Lung (tissue), 11 donors: ENCODE measurements at regions not wholly inside any gene's neighbourhood (a gene's known extent, or its start where the extent isn't known, plus 50 kb on each side); places are given as distances from the start of the nearest gene placed in this dataset.

Experiments
- ATAC-seq: fragments of 200-7000 bp; cut with Tn5 transposase; one replicate; pipeline ENCODE4 v1.9.1; 2020; ENCODE audit warnings: moderate number of reproducible peaks; ENCODE audit not compliant: insufficient read depth, low FRiP score
- DNase-seq, 3 donors: peaks; one replicate each; pipeline ENCODE4 v3.0.0-alpha.2; 2013 to 2017
- H3K27ac ChIP-seq, 2 donors: one replicate each; pipeline ENCODE4 v1.5.1; 2013; ENCODE audit warnings: mild to moderate bottlenecking in 2 of 2, moderate library complexity in 2 of 2, control low read depth in 1 of 2, inconsistent platforms in 1 of 2, low read depth in 1 of 2, low read length in 1 of 2
- H3K27me3 ChIP-seq, 3 donors: one replicate each; pipeline ENCODE4 v1.5.1; 2013; ENCODE audit warnings: low read length in 2 of 3; ENCODE audit not compliant: control insufficient read depth in 3 of 3, insufficient read depth in 3 of 3
- H3K36me3 ChIP-seq, 4 donors: one replicate each; pipeline ENCODE4 v1.5.1; 2013; ENCODE audit warnings: low read length in 4 of 4, mild to moderate bottlenecking in 1 of 4, moderate library complexity in 1 of 4; ENCODE audit not compliant: control insufficient read depth in 4 of 4, insufficient read depth in 4 of 4
- H3K4me1 ChIP-seq, 5 donors: one replicate each; pipeline ENCODE4 v1.5.1; 2013; ENCODE audit warnings: low read length in 5 of 5, mild to moderate bottlenecking in 2 of 5, moderate library complexity in 1 of 5; ENCODE audit not compliant: control insufficient read depth in 5 of 5, insufficient read depth in 5 of 5
- H3K4me3 ChIP-seq: one replicate; pipeline ENCODE4 v1.5.1; 2013; ENCODE audit warnings: mild to moderate bottlenecking, control low read depth, moderate library complexity
- H3K9ac ChIP-seq, 2 donors: one replicate each; pipeline ENCODE4 v1.5.1; 2013; ENCODE audit warnings: low read length in 2 of 2, control low read depth in 1 of 2; ENCODE audit not compliant: insufficient read depth in 1 of 2
- H3K9me3 ChIP-seq, 4 donors: one replicate each; pipeline ENCODE4 v1.5.1; 2013; ENCODE audit warnings: low read length in 3 of 4, mild to moderate bottlenecking in 1 of 4, moderate library complexity in 1 of 4; ENCODE audit not compliant: control insufficient read depth in 4 of 4, insufficient read depth in 3 of 4
- WGBS, 2 donors: extraction: QIAGEN DNeasy Blood & Tissue Kit; methylation state at CpG; one replicate each; pipeline ENCODE4 v1.1.7; 2013; 5-methylcytosine and 5-hydroxymethylcytosine counted together
- TF ChIP-seq, protein P1 (sequence below): IDR thresholded peaks from 2 replicates; pipeline ENCODE4 v1.5.1; 2012; ENCODE audit warnings: mild to moderate bottlenecking; ENCODE audit errors: control extremely low read depth, extremely low read depth
- donor health status: control.
- donor health status: control.
- donor health status: Bipolar disorder and iron deficiency.
- donor health status: healthy.
- donor health status: DM: yes; HTN: yes; CAD: no.

DNA sequence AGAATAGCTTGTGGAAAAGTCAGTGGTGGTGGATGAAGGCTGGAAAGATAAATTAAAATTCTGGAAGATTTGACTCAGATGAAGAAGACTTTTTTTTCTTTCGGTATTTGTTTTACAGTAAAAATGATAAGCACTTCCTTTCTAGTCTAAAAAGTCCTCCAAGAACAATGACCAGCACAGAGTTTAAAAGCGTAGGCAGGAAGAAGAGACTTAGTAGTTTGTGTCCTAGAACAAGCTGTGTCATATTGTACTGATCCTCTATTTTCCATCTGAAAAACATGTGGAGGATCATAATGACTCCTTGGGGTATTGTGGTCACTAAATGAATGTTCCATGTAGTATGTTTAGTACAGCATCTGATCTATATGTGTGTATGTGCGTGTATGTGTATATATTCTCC lies 132.4 kb upstream of the FSHR start:
- Histone ChIP-seq H3K4me3 (no peak overlapping the region), H3K27me3 (no peaks in the 10 kb centered on the region), H3K4me1 (peaks cover 0 to 14% (median 0%) of the 10 kb centered on the region in 5 donors), H3K36me3 (no peaks in the 10 kb centered on the region), H3K9me3 (no peaks in the 10 kb centered on the region), H3K27ac (no peak overlapping the region), H3K9ac (no peak overlapping the region)
- WGBS, 2 donors = 66 to 75% methylated on average over 3 of the region's 3 CpGs
- ATAC-seq (no peak), DNase-seq (no peak)
- TF ChIP-seq, protein P1, sequence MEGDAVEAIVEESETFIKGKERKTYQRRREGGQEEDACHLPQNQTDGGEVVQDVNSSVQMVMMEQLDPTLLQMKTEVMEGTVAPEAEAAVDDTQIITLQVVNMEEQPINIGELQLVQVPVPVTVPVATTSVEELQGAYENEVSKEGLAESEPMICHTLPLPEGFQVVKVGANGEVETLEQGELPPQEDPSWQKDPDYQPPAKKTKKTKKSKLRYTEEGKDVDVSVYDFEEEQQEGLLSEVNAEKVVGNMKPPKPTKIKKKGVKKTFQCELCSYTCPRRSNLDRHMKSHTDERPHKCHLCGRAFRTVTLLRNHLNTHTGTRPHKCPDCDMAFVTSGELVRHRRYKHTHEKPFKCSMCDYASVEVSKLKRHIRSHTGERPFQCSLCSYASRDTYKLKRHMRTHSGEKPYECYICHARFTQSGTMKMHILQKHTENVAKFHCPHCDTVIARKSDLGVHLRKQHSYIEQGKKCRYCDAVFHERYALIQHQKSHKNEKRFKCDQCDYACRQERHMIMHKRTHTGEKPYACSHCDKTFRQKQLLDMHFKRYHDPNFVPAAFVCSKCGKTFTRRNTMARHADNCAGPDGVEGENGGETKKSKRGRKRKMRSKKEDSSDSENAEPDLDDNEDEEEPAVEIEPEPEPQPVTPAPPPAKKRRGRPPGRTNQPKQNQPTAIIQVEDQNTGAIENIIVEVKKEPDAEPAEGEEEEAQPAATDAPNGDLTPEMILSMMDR = no peak

DNA sequence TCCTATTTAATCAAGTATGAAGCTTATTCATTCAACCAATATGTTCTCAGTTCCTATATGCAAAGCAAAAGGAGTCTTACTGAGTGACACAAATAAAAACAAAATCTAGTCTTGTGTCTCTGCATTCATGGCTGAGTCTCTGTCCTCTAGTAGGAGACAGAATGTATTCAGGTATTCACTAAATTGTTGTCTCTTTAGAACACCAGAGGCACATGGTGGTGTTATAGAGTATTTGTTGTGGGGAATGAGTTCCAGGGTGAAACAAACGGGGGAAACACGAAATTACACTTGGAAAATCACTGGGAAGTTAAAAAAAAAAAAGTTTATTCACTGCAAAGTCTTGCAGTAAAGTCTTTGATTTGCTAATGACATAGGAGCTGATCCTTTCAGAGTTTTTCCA lies 131.7 kb upstream of the FSHR start:
- Histone ChIP-seq H3K4me1 (peaks cover 0 to 14% (median 0%) of the 10 kb centered on the region in 5 donors), H3K4me3 (no peak overlapping the region), H3K9ac (no peak overlapping the region), H3K9me3 (no peaks in the 10 kb centered on the region), H3K27ac (no peak overlapping the region), H3K36me3 (no peaks in the 10 kb centered on the region), H3K27me3 (no peaks in the 10 kb centered on the region)
- DNase-seq = no peak
- TF ChIP-seq, protein P1 = no peak
- no peak for ATAC-seq
- WGBS, 2 donors = 64 to 66% methylated on average over 2 of the region's 2 CpGs

GRCh38 chr2:49278561-49278960 lies 124.2 kb upstream of the FSHR start:
- WGBS, 2 donors = 56 to 67% methylated on average over 1 of the region's 1 CpG
- Histone ChIP-seq H3K4me3 (no peak overlapping the region), H3K4me1 (no peaks in the 10 kb centered on the region), H3K36me3 (no peaks in the 10 kb centered on the region), H3K27me3 (no peaks in the 10 kb centered on the region), H3K9me3 (peaks cover 0 to 6% (median 0%) of the 10 kb centered on the region in 4 donors), H3K27ac (no peak overlapping the region), H3K9ac (no peak overlapping the region)
- TF ChIP-seq, protein P1 = no peak
- ATAC-seq = no peak
- no peak for DNase-seq

GRCh38 chr2:49278141-49278540 lies 123.8 kb upstream of the FSHR start:
- H3K4me1 ChIP-seq = no peaks in the 10 kb centered on the region
- H3K4me3 ChIP-seq = no peak overlapping the region
- H3K9ac ChIP-seq = no peak overlapping the region
- no peaks in the 10 kb centered on the region for H3K27me3 ChIP-seq
- H3K36me3 ChIP-seq = no peaks in the 10 kb centered on the region
- TF ChIP-seq, protein P1 = no peak
- ATAC-seq (no peak), DNase-seq (no peak)
- H3K9me3 ChIP-seq = peaks cover 0 to 6% (median 0%) of the 10 kb centered on the region in 4 donors
- H3K27ac ChIP-seq = no peak overlapping the region
